Omental fat pad (tissue), 3 donors: ENCODE measurements at regions not wholly inside any gene's neighbourhood (a gene's known extent, or its start where the extent isn't known, plus 50 kb on each side); places are given as distances from the start of the nearest gene placed in this dataset.

Source experiments
- ATAC-seq: fragments of 150-250 bp; one replicate; pipeline ENCODE4 v1.9.1; 2016; ENCODE audit warnings: mild to moderate bottlenecking, moderate library complexity; ENCODE audit not compliant: low FRiP score
- DNase-seq: peaks from one replicate; pipeline ENCODE4 v3.0.0-alpha.2; 2019; ENCODE audit warnings: low spot score
- TF ChIP-seq, protein P1 (sequence below), 3 donors: fragments of 450-650 bp; IDR thresholded peaks; one replicate each; pipeline ENCODE4 v1.5.1; 2016 to 2017; ENCODE audit warnings: antibody characterized with exemption in 3 of 3, mild to moderate bottlenecking in 3 of 3, moderate library complexity in 2 of 3

DNA sequence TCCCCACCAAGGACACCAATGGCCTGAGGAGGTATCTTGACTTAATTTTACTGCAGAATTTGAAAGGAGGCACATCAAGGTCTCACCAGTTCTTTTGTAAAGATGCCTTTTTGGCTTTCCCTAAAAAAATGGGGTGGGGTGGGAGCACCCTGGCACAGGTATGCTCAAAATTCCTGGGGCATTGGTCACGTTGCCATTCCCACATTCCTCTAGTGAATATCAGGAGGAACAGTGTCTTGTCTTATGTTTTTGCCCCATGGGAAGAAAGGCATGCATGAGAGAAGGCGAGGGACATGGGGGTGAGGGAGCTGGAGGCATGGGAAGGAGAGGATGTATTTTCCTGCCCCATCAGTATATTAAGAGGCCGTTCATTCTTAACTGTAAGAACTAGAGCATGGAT, 275.3 kb downstream of the CMPK2 start:
- no peak for ATAC-seq
- TF ChIP-seq, protein P1, sequence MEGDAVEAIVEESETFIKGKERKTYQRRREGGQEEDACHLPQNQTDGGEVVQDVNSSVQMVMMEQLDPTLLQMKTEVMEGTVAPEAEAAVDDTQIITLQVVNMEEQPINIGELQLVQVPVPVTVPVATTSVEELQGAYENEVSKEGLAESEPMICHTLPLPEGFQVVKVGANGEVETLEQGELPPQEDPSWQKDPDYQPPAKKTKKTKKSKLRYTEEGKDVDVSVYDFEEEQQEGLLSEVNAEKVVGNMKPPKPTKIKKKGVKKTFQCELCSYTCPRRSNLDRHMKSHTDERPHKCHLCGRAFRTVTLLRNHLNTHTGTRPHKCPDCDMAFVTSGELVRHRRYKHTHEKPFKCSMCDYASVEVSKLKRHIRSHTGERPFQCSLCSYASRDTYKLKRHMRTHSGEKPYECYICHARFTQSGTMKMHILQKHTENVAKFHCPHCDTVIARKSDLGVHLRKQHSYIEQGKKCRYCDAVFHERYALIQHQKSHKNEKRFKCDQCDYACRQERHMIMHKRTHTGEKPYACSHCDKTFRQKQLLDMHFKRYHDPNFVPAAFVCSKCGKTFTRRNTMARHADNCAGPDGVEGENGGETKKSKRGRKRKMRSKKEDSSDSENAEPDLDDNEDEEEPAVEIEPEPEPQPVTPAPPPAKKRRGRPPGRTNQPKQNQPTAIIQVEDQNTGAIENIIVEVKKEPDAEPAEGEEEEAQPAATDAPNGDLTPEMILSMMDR (IDR thresholded peaks at IDR 0.05), result no peak

DNA sequence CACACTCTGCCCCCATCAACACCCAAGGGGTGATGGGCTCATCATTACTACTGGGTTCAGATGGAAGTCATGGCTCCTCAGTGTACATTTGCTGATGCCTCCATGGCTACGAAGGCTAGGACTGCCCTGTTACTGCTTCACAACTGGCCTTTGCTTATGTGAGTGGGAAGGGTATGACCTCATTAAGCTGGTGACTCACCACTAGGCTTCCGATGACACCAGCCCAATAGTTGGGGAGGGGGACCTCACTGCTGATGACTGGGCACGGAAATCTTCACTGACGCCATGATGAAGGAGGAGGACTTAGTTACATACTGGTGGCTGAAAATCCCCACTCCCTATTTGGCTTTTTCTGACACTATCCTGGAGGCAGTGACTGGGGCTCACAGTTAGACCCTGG, 263.2 kb downstream of the CMPK2 start:
- TF ChIP-seq, protein P1 (IDR thresholded peaks at IDR 0.05), result no peak
- no peak for ATAC-seq
- no peak for DNase-seq

More for the DNA sequence above, 275.3 kb downstream of the CMPK2 start:
- no peak for DNase-seq

DNA sequence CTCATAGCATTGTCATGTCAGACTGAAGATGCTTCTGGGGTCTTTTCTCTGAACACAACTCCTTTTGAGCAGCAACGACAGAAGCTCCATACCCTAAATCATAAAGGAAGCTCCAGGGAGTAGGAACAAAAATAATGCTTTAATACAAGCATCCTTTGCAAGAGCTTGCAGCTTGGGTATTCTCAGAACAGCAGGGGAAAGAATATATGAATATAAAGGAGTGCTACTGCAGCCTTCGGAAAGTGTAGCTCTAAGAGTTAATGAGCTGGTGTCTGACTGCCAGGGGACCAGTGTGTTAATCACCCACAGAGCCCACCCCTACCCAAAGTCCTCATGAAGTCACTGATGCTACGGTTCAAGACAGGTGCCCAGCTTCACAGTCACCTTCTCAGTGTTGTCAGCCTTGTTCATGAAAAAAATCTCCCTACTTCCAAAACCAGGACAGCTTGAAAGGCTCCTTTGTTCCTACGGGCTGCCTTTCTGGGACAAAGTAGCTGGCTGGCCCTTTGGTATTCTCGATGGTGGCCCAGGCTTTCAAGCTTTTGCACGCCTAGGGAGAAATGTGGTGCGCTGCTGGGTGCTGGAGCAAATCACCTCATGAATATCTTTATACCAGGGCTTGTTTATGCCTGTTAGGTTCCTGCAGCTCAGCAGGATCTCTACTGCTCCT, 259.7 kb downstream of the CMPK2 start:
- DNase-seq (no peak), ATAC-seq (no peak)
- TF ChIP-seq, protein P1 (IDR thresholded peaks at IDR 0.05), result no peak

DNA sequence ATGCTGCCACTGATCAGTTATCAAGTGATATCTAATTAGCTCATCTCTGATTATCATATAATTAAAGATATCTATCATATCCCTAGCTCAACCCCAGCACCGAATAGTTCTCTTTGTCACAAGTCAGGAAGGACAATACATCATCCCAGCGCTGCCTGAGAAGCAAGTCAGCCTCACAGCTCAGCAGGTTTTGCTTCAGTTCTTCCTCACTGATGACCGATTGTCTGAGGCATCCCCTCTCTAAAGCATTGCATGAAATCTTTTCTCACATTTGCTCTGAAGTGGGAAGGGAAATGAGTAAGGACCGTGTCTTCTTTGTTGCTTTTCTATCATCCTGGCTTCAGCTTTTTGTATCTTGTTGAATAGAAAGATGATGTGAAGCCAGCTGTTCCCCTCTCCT, 247.9 kb downstream of the CMPK2 start:
- TF ChIP-seq, protein P1 (IDR thresholded peaks at IDR 0.05), result no peak
- no peak for DNase-seq
- ATAC-seq, result no peak

DNA sequence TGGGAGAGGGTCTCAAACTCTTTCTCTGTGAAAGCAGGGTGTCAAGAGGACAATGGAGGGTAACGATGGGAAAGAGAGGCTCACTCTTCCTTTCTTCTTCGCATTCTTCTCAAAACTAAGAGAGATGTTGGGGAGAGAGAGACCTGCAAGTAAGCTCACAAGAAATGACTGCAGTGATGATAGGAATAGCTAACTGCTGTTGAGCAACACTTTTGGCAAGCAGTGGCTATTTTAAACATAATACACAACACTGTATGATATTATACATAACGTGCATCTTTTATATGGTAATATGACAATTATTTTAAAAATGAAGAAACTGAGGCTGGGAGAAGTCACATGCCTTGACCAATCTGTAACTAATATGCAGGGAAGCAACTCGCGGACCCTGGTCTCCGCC, 247.5 kb downstream of the CMPK2 start:
- DNase-seq (no peak), ATAC-seq (no peak)
- TF ChIP-seq, protein P1 (IDR thresholded peaks at IDR 0.05), result no peak

DNA sequence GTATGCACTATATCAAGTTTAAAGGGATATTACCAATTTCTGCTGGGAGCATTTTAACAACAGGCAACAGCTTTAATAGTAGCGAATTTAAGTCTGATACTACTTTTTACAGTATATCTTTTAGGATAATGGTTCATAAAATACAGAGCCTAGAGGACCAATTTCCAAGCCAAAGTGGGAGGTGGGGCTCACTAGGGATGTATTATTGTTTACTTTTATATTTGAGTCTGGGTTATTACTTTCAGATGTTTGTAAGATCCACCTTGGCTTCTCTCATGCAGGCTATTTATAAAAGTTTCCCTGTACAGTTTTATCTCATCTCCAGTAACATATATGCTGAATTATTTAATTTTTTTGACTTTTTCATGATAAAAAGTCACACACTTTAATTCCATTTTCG, 242.0 kb downstream of the CMPK2 start:
- ATAC-seq, result no peak
- TF ChIP-seq, protein P1 (IDR thresholded peaks at IDR 0.05), result no peak
- no peak for DNase-seq

DNA sequence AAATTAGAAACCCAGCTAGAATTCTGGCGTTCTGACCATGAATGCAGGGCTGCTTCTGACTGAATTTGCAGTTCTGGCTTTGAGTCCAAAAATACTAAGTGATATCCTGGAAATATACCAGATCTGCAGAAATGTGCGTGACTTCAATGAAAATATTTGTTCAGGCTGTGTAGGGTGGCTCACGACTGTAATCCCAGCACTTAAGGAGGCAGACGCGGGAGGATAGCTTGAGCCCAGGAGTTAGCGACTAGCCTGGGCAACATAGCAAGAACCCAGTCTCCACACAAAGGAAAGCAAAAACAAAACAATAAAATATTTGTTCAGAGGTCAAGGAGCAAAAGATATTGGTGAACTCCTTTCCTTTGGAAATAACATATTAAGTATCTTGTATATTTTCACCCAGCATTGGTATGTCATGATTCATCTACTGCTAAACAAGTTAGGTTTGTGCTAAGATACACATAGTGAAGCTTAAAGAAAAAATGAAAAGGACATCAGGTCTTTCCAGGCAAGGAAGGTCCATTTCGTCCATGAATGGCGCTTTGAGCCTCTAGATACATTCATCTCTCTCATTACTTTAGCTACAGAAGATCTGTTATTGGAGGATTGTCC, 239.2 kb downstream of the CMPK2 start:
- DNase-seq (no peak), ATAC-seq (no peak)
- TF ChIP-seq, protein P1 (IDR thresholded peaks at IDR 0.05), result no peak
